Esophagus (tissue), 2 donors: ENCODE measurements at regions not wholly inside any gene's neighbourhood (a gene's known extent, or its start where the extent isn't known, plus 50 kb on each side); places are given as distances from the start of the nearest gene placed in this dataset.

Experiments
- H3K27ac ChIP-seq, 2 donors: one replicate each; pipeline ENCODE4 v1.5.1; 2013; ENCODE audit warnings: low read depth in 2 of 2, mild to moderate bottlenecking in 2 of 2, inconsistent platforms in 1 of 2, low read length in 1 of 2, moderate library complexity in 1 of 2
- H3K27me3 ChIP-seq, 2 donors: one replicate each; pipeline ENCODE4 v1.6.1; 2013; ENCODE audit warnings: low read length in 2 of 2, control low read depth in 1 of 2, mild to moderate bottlenecking in 1 of 2; ENCODE audit not compliant: insufficient read depth in 2 of 2, control insufficient read depth in 1 of 2
- H3K36me3 ChIP-seq, 2 donors: one replicate each; pipeline ENCODE4 v1.6.1; 2013; ENCODE audit warnings: low read length in 1 of 2; ENCODE audit not compliant: control insufficient read depth in 2 of 2, insufficient read depth in 2 of 2
- H3K4me1 ChIP-seq, 2 donors: one replicate each; pipeline ENCODE4 v1.6.1; 2013; ENCODE audit warnings: low read length in 1 of 2; ENCODE audit not compliant: control insufficient read depth in 2 of 2, insufficient read depth in 2 of 2
- H3K4me3 ChIP-seq, 2 donors: one replicate each; pipeline ENCODE4 v1.5.1; 2013; ENCODE audit warnings: low read length in 2 of 2, mild to moderate bottlenecking in 2 of 2, low read depth in 1 of 2, moderate library complexity in 1 of 2
- H3K9me3 ChIP-seq, 2 donors: one replicate each; pipeline ENCODE4 v1.6.1; 2013; ENCODE audit warnings: mild to moderate bottlenecking in 2 of 2, low read depth in 1 of 2, low read length in 1 of 2, moderate library complexity in 1 of 2; ENCODE audit not compliant: control insufficient read depth in 2 of 2, insufficient read depth in 1 of 2
- WGBS, 2 donors: extraction: QIAGEN DNeasy Blood & Tissue Kit; methylation state at CpG; one replicate each; pipeline ENCODE4 v1.1.7; 2013; 5-methylcytosine and 5-hydroxymethylcytosine counted together
- donor health status: healthy with polysubstance abuse.
- donor health status: Bipolar disorder and iron deficiency.

DNA sequence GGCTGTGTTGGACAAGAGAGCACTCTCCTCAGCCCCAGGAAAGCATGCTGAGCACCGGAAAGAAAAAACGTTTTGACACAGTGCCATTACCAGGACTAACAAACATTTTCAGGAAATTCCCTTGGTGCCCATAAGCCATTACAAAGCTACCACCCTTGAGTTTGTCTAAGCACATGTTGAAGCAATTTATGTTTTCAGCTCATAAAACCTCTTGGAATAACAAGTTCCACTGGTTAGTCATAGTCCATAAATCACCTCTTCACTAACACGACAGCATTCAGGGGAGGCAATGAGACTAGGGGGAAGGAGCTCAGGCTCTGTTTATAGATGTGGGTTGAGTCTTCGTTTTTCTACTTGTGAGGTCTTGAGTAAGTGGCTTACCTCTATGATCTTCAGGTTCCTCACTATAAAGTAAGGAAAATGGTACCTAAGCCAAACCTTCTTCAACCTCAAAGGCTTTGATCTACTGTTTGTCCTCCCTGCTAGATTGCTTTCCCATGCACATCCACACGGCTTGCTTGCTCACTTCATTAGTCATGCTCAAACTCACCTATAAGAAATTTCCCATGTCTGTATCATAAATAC lies 65.4 kb downstream of the DRD1 start:
- Histone ChIP-seq H3K36me3 (no peaks in the 10 kb centered on the region), H3K27me3 (no peaks in the 10 kb centered on the region), H3K9me3 (no peaks in the 10 kb centered on the region), H3K4me3 (no peak overlapping the region), H3K4me1 (no peaks in the 10 kb centered on the region), H3K27ac (peak overlapping the region in 1 of 2 donors; percentile 55)
- WGBS, 2 donors = 11 to 18% methylated on average over 5 of the region's 5 CpGs

GRCh38 chr5:175377816-175378215 lies 66.2 kb downstream of the DRD1 start:
- H3K27ac ChIP-seq = no peak overlapping the region
- H3K9me3 ChIP-seq = no peaks in the 10 kb centered on the region
- no peaks in the 10 kb centered on the region for H3K27me3 ChIP-seq
- no peaks in the 10 kb centered on the region for H3K36me3 ChIP-seq
- no peak overlapping the region for H3K4me3 ChIP-seq
- no peaks in the 10 kb centered on the region for H3K4me1 ChIP-seq
- 7 to 15% methylated on average over 1 of the region's 1 CpG for WGBS, 2 donors

DNA sequence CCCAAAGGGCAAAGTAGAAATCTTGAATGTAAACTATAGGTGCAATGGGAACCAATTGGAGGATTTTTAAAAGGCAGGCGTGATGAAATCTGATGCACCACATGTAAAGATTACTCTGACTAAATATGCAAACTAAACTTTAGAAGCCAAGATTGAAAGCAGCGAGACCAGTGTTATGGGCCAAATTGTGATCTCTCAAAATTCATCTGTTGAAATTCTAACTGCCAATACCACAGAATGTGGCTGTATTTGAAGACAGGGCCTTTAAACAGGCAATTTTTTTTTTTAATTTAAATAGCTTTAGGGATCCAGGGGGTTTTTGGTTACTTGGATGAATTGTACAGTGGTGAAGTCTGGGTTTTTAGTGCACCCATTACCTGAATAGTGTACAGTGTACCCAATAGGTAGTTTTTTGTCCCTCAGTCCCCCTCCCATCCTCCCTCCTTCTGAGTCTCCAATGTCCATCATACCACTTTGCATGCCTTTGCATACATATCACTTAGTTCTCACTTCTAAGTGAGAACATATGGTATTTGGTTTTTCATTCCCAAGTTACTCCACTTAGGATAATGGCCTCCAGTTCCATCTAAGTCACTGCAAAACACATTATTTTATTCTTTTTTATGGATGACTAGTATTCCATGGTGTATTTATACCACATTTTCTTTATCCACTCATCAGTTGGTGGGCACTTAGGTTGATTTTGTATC lies 69.7 kb downstream of the DRD1 start:
- Histone ChIP-seq H3K4me3 (no peak overlapping the region), H3K9me3 (no peaks in the 10 kb centered on the region), H3K36me3 (no peaks in the 10 kb centered on the region), H3K27ac (no peak overlapping the region), H3K4me1 (no peaks in the 10 kb centered on the region), H3K27me3 (no peaks in the 10 kb centered on the region)
- 90% methylated on average over 2 of the region's 2 CpGs for WGBS, 2 donors

GRCh38 chr5:175365866-175366265 lies 78.1 kb downstream of the DRD1 start:
- 93 to 94% methylated on average over 1 of the region's 1 CpG for WGBS, 2 donors
- Histone ChIP-seq H3K36me3 (no peaks in the 10 kb centered on the region), H3K9me3 (peaks cover 0 to 2% of the 10 kb centered on the region in 2 donors), H3K4me1 (no peaks in the 10 kb centered on the region), H3K27ac (no peak overlapping the region), H3K27me3 (no peaks in the 10 kb centered on the region), H3K4me3 (no peak overlapping the region)

GRCh38 chr5:175363300-175363699 lies 80.7 kb downstream of the DRD1 start:
- 78% methylated on average over 5 of the region's 5 CpGs for whole genome bisulfite sequencing, 2 donors
- Histone ChIP-seq H3K36me3 (no peaks in the 10 kb centered on the region), H3K9me3 (peaks cover 0 to 2% of the 10 kb centered on the region in 2 donors), H3K4me3 (no peak overlapping the region), H3K4me1 (no peaks in the 10 kb centered on the region), H3K27me3 (no peaks in the 10 kb centered on the region), H3K27ac (no peak overlapping the region)

- WGBS, 2 donors = 83 to 90% methylated on average over 1 of the region's 1 CpG
- Histone ChIP-seq H3K27me3 (no peaks in the 10 kb centered on the region), H3K27ac (no peak overlapping the region), H3K4me1 (no peaks in the 10 kb centered on the region), H3K36me3 (no peaks in the 10 kb centered on the region), H3K9me3 (peaks cover 0 to 2% of the 10 kb centered on the region in 2 donors), H3K4me3 (no peak overlapping the region)
Observed at GRCh38 chr5:175357995-175358394, 86.0 kb downstream of the DRD1 start.

DNA sequence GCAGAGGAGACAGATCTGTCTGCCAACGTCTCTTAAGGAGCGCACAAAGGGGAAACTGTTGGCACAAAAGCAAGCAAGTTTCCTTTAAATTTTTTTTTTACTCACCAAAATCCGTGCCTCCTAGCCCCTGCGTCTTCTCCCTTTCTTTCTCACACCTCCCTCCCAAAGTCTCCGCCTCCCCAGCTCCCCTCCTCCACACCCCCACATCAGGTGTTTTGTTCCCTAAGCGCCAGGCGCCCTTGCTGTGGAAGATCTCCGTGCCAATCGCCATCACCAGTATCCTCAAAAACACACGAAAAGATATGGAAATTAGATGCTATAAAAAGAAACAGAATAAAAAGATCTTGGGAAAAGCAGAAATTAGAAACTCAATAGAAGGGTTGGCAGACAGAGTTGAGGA lies 87.6 kb downstream of the DRD1 start:
- H3K4me3 ChIP-seq = no peak overlapping the region
- no peaks in the 10 kb centered on the region for H3K9me3 ChIP-seq
- no peaks in the 10 kb centered on the region for H3K4me1 ChIP-seq
- no peak overlapping the region for H3K27ac ChIP-seq
- WGBS, 2 donors = 59 to 66% methylated on average over 10 of the region's 10 CpGs
- no peaks in the 10 kb centered on the region for H3K27me3 ChIP-seq
- H3K36me3 ChIP-seq = no peaks in the 10 kb centered on the region

DNA sequence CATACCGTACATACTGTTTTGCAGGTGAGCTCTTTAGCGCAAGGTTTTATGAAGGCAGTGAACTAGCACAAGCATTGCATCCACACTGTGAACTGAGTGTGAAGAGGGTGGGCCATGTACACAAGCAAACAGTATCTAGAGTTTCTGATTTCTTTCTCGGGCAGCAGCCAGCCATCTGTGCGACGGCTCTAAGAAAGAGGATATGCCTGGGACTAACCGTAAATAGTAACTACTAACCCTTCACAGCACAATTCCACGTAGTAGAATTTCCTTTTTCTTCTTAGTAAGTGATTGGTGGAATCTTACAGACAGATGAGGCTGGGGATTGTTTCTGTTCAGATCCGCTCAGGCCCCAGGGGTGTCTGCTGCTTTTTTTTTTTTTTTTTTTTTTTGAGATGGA lies 89.0 kb downstream of the DRD1 start:
- 53 to 61% methylated on average over 8 of the region's 8 CpGs for WGBS, 2 donors
- H3K27me3 ChIP-seq = no peaks in the 10 kb centered on the region
- H3K9me3 ChIP-seq = no peaks in the 10 kb centered on the region
- no peaks in the 10 kb centered on the region for H3K36me3 ChIP-seq
- H3K4me1 ChIP-seq = no peaks in the 10 kb centered on the region
- H3K27ac ChIP-seq = no peak overlapping the region
- no peak overlapping the region for H3K4me3 ChIP-seq

- WGBS, 2 donors = 72 to 82% methylated on average over 2 of the region's 2 CpGs
- no peak overlapping the region for H3K27ac ChIP-seq
- no peaks in the 10 kb centered on the region for H3K9me3 ChIP-seq
- H3K4me1 ChIP-seq = no peaks in the 10 kb centered on the region
- H3K36me3 ChIP-seq = no peaks in the 10 kb centered on the region
- no peak overlapping the region for H3K4me3 ChIP-seq
- peaks cover 0 to 3% of the 10 kb centered on the region in 2 donors for H3K27me3 ChIP-seq
Observed at GRCh38 chr5:175353926-175354325, 90.1 kb downstream of the DRD1 start.
